Epidermal melanocyte (primary cell): ENCODE measurements at regions not wholly inside any gene's neighbourhood (a gene's known extent, or its start where the extent isn't known, plus 50 kb on each side); places are given as distances from the start of the nearest gene placed in this dataset.
"Not testable (repeated sequence)": the region's sequence is repeated elsewhere in the genome, so short reads cannot be mapped to it uniquely, and the experiment has no call there.

ENCODE experiments used
- DNase-seq: peaks from one replicate; pipeline ENCODE4 v3.0.0; 2011; ENCODE audit warnings: low spot score; ENCODE audit not compliant: insufficient read length

- not testable (repeated sequence) for DNase-seq
These were observed 53.6 kb upstream of the PLGLB1 start for GRCh38 chr2:87075054-87075790.

GRCh38 chr2:87075791-87076252 is 54.2 kb upstream of the PLGLB1 start:
- DNase-seq, result not testable (repeated sequence)

- peak; percentile 16 for DNase-seq
These were observed 54.8 kb upstream of the PLGLB1 start for GRCh38 chr2:87076253-87077123.

- DNase-seq, result not testable (repeated sequence)
These were observed 55.4 kb upstream of the PLGLB1 start for GRCh38 chr2:87077124-87077446.

- DNase-seq, result not testable (repeated sequence)
These were observed 60.1 kb upstream of the PLGLB1 start for GRCh38 chr2:87081727-87082126.

GRCh38 chr2:87088079-87088478 is 66.4 kb upstream of the PLGLB1 start:
- not testable (repeated sequence) for DNase-seq

GRCh38 chr2:87089401-87089800 is 67.8 kb upstream of the PLGLB1 start:
- not testable (repeated sequence) for DNase-seq

- DNase-seq, result not testable (repeated sequence)
These were observed 71.6 kb upstream of the PLGLB1 start for GRCh38 chr2:87093252-87093651.

- not testable (repeated sequence) for DNase-seq
These were observed 72.4 kb upstream of the PLGLB1 start for GRCh38 chr2:87093937-87094529.

GRCh38 chr2:87095804-87096203 is 74.2 kb upstream of the PLGLB1 start:
- not testable (repeated sequence) for DNase-seq

GRCh38 chr2:87128761-87129553 is 107.3 kb upstream of the PLGLB1 start:
- not testable (repeated sequence) for DNase-seq

- not testable (repeated sequence) for DNase-seq
These were observed 110.9 kb upstream of the PLGLB1 start for GRCh38 chr2:87132577-87132976.

GRCh38 chr2:87151835-87152493 is 130.3 kb upstream of the PLGLB1 start:
- not testable (repeated sequence) for DNase-seq

- DNase-seq, result not testable (repeated sequence)
These were observed 152.8 kb upstream of the PLGLB1 start for GRCh38 chr2:87174454-87174853.

GRCh38 chr2:87183373-87183772 is 161.7 kb upstream of the PLGLB1 start:
- not testable (repeated sequence) for DNase-seq

- DNase-seq, result not testable (repeated sequence)
These were observed 162.6 kb upstream of the PLGLB1 start for GRCh38 chr2:87184260-87184659.

- not testable (repeated sequence) for DNase-seq
These were observed 167.6 kb upstream of the PLGLB1 start for GRCh38 chr2:87189214-87189613.

GRCh38 chr2:87193336-87193735 is 171.7 kb upstream of the PLGLB1 start:
- not testable (repeated sequence) for DNase-seq

GRCh38 chr2:87194254-87194999 is 172.8 kb upstream of the PLGLB1 start:
- DNase-seq, result not testable (repeated sequence)
